H1 (cell line): ENCODE measurements at regions not wholly inside any gene's neighbourhood (a gene's known extent, or its start where the extent isn't known, plus 50 kb on each side); places are given as distances from the start of the nearest gene placed in this dataset.

Experiments
- CTCF ChIA-PET: fragments of 300-600 bp; sonication (Branson Sonifier 250); formaldehyde crosslinking; loops from one replicate; lab custom pipeline; 2021; ENCODE audit not compliant: partially characterized antibody; lab: Charles Lee
- POLR2A ChIA-PET: fragments of 300-600 bp; sonication (Branson Sonifier 250); formaldehyde crosslinking; loops from one replicate; lab custom pipeline; 2021; ENCODE audit warnings: inconsistent platforms; ENCODE audit not compliant: partially characterized antibody; lab: Charles Lee
- DNase-seq, 2 experiments: peaks; one replicate each; pipeline versions ENCODE4 v3.0.0 to v3.0.0-alpha.2; 2010 to 2022; ENCODE audit warnings: low spot score in 2 of 2, low read depth in 1 of 2, mixed read lengths in 1 of 2
- FAIRE-seq: peaks from 2 replicates; lab custom pipeline; 2011; peaks lifted over from hg19 to GRCh38; lab: Jason Lieb, UNC
- H2AFZ ChIP-seq: 2 replicates; pipeline ENCODE4 v1.8.1; 2012; ENCODE audit warnings: low read length, inconsistent platforms
- H2AK5ac ChIP-seq: 2 replicates; pipeline ENCODE4 v1.6.1; 2013; ENCODE audit warnings: low read depth, low read length
- H2BK120ac ChIP-seq: replicated peaks from 2 replicates; pipeline ENCODE3; 2013; ENCODE audit warnings: low read depth, low read length, inconsistent platforms
- H2BK12ac ChIP-seq: 2 replicates; pipeline ENCODE4 v1.6.1; 2013; ENCODE audit warnings: low read depth, low read length
- H2BK15ac ChIP-seq: 2 replicates; pipeline ENCODE4 v1.6.1; 2013; ENCODE audit warnings: low read length
- H2BK20ac ChIP-seq: 2 replicates; pipeline ENCODE4 v1.6.1; 2013; ENCODE audit warnings: low read length
- H2BK5ac ChIP-seq: 2 replicates; pipeline ENCODE4 v1.6.1; 2013; ENCODE audit warnings: low read depth, low read length
- H3K14ac ChIP-seq: 2 replicates; pipeline ENCODE4 v1.6.1; 2013; ENCODE audit warnings: inconsistent platforms; ENCODE audit not compliant: insufficient read length
- H3K18ac ChIP-seq: 2 replicates; pipeline ENCODE4 v1.6.1; 2013; ENCODE audit warnings: low read length; ENCODE audit errors: extremely low read depth
- H3K23ac ChIP-seq: 2 replicates; pipeline ENCODE4 v1.6.1; 2013; ENCODE audit warnings: inconsistent platforms; ENCODE audit not compliant: insufficient read length
- H3K23me2 ChIP-seq: 2 replicates; pipeline ENCODE4 v1.6.1; 2013; ENCODE audit warnings: low read depth, low read length
- H3K27ac ChIP-seq: 2 replicates; pipeline ENCODE4 v1.6.1; 2011; ENCODE audit warnings: low read depth, low read length, inconsistent platforms
- H3K27me3 ChIP-seq, 4 experiments: replicated peaks in 1 of 4; 1 replicate in 1 of 4; 2 replicates in 3 of 4; pipeline versions ENCODE4 v1.6.1 to v1.8.1; 2011 to 2013; ENCODE audit warnings: low read length in 3 of 4, mild to moderate bottlenecking in 3 of 4, inconsistent platforms in 2 of 4, mixed read lengths in 2 of 4, moderate library complexity in 1 of 4; ENCODE audit not compliant: control insufficient read depth in 3 of 4, insufficient read depth in 3 of 4; ENCODE audit errors: extremely low read depth in 1 of 4
- H3K36me3 ChIP-seq, 4 experiments: 2 replicates each; pipeline versions ENCODE4 v1.6.1 to v1.8.1; 2011 to 2013; ENCODE audit warnings: mild to moderate bottlenecking in 4 of 4, low read length in 3 of 4, moderate library complexity in 2 of 4, control low read depth in 1 of 4, inconsistent platforms in 1 of 4; ENCODE audit not compliant: insufficient read depth in 4 of 4, control insufficient read depth in 2 of 4
- H3K4ac ChIP-seq: replicated peaks from 2 replicates; pipeline ENCODE3; 2013; ENCODE audit warnings: low read length, low read depth, mixed read lengths, inconsistent platforms; ENCODE audit not compliant: insufficient read length
- H3K4me1 ChIP-seq, 4 experiments: replicated peaks in 1 of 4; 1 replicate in 1 of 4; 2 replicates in 3 of 4; pipeline versions ENCODE4 v1.6.1 to v1.8.1; 2011 to 2013; ENCODE audit warnings: low read length in 3 of 4, inconsistent platforms in 2 of 4, mixed read lengths in 1 of 4; ENCODE audit not compliant: insufficient read depth in 4 of 4, control insufficient read depth in 3 of 4
- H3K4me2 ChIP-seq, 2 experiments: 2 replicates each; pipeline versions ENCODE4 v1.6.1 to v1.8.1; 2011 to 2013; ENCODE audit warnings: low read depth in 2 of 2, low read length in 2 of 2, control low read depth in 1 of 2, inconsistent platforms in 1 of 2, mild to moderate bottlenecking in 1 of 2; ENCODE audit not compliant: insufficient read depth in 1 of 2
- H3K4me3 ChIP-seq, 4 experiments: fragments of 200-600, 300-600 bp in 1 of 4; sonication (generic), shearing (Covaris generic), sonication (Bioruptor Twin) in 1 of 4; 2 replicates each; pipeline versions ENCODE4 v1.5.1 to v1.8.1; 2011 to 2016; ENCODE audit warnings: low read length in 4 of 4, low read depth in 3 of 4, control low read depth in 2 of 4, inconsistent platforms in 2 of 4, mild to moderate bottlenecking in 2 of 4, mixed read lengths in 1 of 4, moderate library complexity in 1 of 4; ENCODE audit not compliant: insufficient read depth in 2 of 4; ENCODE audit errors: extremely low read depth in 1 of 4
- H3K56ac ChIP-seq: replicated peaks from 2 replicates; pipeline ENCODE3; 2013; ENCODE audit warnings: low read depth, mild to moderate bottlenecking, mixed read lengths, low read length, inconsistent platforms; ENCODE audit not compliant: insufficient read length
- H3K79me1 ChIP-seq: 2 replicates; pipeline ENCODE4 v1.6.1; 2013; ENCODE audit warnings: low read depth, low read length, control low read depth
- H3K79me2 ChIP-seq, 2 experiments: 2 replicates each; pipeline versions ENCODE4 v1.6.1 to v1.8.1; 2012 to 2013; ENCODE audit warnings: low read length in 2 of 2, mild to moderate bottlenecking in 2 of 2, inconsistent platforms in 1 of 2; ENCODE audit not compliant: insufficient read depth in 2 of 2, control insufficient read depth in 1 of 2
- H3K9ac ChIP-seq, 4 experiments: replicated peaks in 1 of 4; 1 replicate in 1 of 4; 2 replicates in 3 of 4; pipeline versions ENCODE4 v1.6.1 to v1.8.1; 2011 to 2013; ENCODE audit warnings: low read depth in 3 of 4, low read length in 3 of 4, control low read depth in 2 of 4, mild to moderate bottlenecking in 2 of 4, moderate library complexity in 2 of 4, inconsistent platforms in 1 of 4; ENCODE audit errors: extremely low read depth in 1 of 4
- H3K9me3 ChIP-seq, 2 experiments: 2 replicates each; pipeline versions ENCODE4 v1.6.1 to v1.8.1; 2012 to 2013; ENCODE audit warnings: mild to moderate bottlenecking in 2 of 2, moderate library complexity in 2 of 2, control low read depth in 1 of 2, inconsistent platforms in 1 of 2, low read depth in 1 of 2, low read length in 1 of 2, mixed read lengths in 1 of 2; ENCODE audit not compliant: insufficient read depth in 2 of 2
- H4K20me1 ChIP-seq, 2 experiments: replicated peaks in 1 of 2; 2 replicates each; pipeline versions ENCODE3 to v1.8.1; 2011 to 2013; ENCODE audit warnings: inconsistent platforms in 2 of 2, low read length in 2 of 2, mild to moderate bottlenecking in 1 of 2; ENCODE audit not compliant: insufficient read depth in 2 of 2, control insufficient read depth in 1 of 2
- H4K5ac ChIP-seq: 2 replicates; pipeline ENCODE4 v1.6.1; 2013; ENCODE audit warnings: low read length, low read depth, mixed read lengths, inconsistent platforms; ENCODE audit not compliant: insufficient read length
- H4K8ac ChIP-seq: 2 replicates; pipeline ENCODE4 v1.8.0; 2013; ENCODE audit warnings: mild to moderate bottlenecking, moderate library complexity, low read length, inconsistent platforms; ENCODE audit not compliant: insufficient read depth; ENCODE audit errors: extremely low read depth
- H4K91ac ChIP-seq: replicated peaks from 2 replicates; pipeline ENCODE3; 2013; ENCODE audit warnings: low read length, mixed read lengths, inconsistent platforms; ENCODE audit not compliant: insufficient read length
- JUN ChIP-seq: IDR thresholded peaks from 2 replicates; pipeline ENCODE4 v1.6.1; 2011; ENCODE audit warnings: low read depth, mild to moderate bottlenecking, improper control_type of control experiment, low read length
- ZNF274 ChIP-seq: IDR thresholded peaks from 2 replicates; pipeline ENCODE4 v1.7.0; 2012; ENCODE audit warnings: low read length, borderline replicate concordance; ENCODE audit errors: extremely low read depth
- WGBS, 2 experiments: shearing (Covaris generic) in 1 of 2; methylation state at CpG; one replicate each; pipeline versions ENCODE4 v1.1.6 to v1.1.7; 2013 to 2015; ENCODE audit warnings: low lambda C conversion rate in 2 of 2, mixed read lengths in 2 of 2, inconsistent platforms in 1 of 2, low coverage in 1 of 2, missing lambda C conversion rate in 1 of 2; ENCODE audit not compliant: insufficient replicate concordance in 2 of 2, insufficient coverage in 1 of 2, insufficient read length in 1 of 2; ENCODE audit errors: extremely low coverage in 1 of 2, missing lambda C conversion rate in 1 of 2; 5-methylcytosine and 5-hydroxymethylcytosine counted together

- ChIA-PET CTCF (interaction anchor here (1.0 to 1.6 kb wide), 3 partner anchors 7 to 244 kb away, joined by 3 read pairs; no protein-coding TSS in a partner anchor), POLR2A (no interaction called here)
- FAIRE-seq (no peak), DNase-seq (no peak)
- Histone ChIP-seq H2BK120ac (no peak overlapping the region), H4K20me1 (no peaks in the 10 kb centered on the region), H3K4me1 (peaks cover 0 to 3% (median 0%) of the 10 kb centered on the region in 4 experiments; a peak in 1 of 7 replicates), H3K14ac (no peak overlapping the region), H2AFZ (no peak overlapping the region), H2BK5ac (no peak overlapping the region), H3K27ac (no peak overlapping the region), H3K27me3 (peaks cover 0 to 6% (median 3%) of the 10 kb centered on the region in 4 experiments; a peak in 2 of 7 replicates), H2BK20ac (no peak overlapping the region), H3K23me2 (peaks cover 6% of the 10 kb centered on the region; the same call in 1 of the 2 replicates), H4K91ac (no peak overlapping the region), H3K18ac (no peak overlapping the region), H4K5ac (no peak overlapping the region), H3K9ac (no peak overlapping the region), H3K79me1 (no peaks in the 10 kb centered on the region), H4K8ac (no peak overlapping the region), H3K79me2 (no peaks in the 10 kb centered on the region), H3K4me2 (no peak overlapping the region), H3K4ac (no peak overlapping the region), H3K36me3 (no peaks in the 10 kb centered on the region), H3K23ac (no peak overlapping the region), H3K4me3 (no peak overlapping the region), H2AK5ac (no peak overlapping the region), H2BK12ac (no peak overlapping the region), H2BK15ac (no peak overlapping the region), H3K9me3 (no peaks in the 10 kb centered on the region), H3K56ac (no peak overlapping the region)
- WGBS, 2 experiments: 90% methylated on average over 5 of the region's 5 CpGs; no CpG with 5 or more reads in 1 of the 2 experiments
- no peak for TF ChIP-seq ZNF274
- no peak for TF ChIP-seq JUN
Measured at GRCh38 chr10:15436696-15437095, 65.6 kb upstream of the FAM171A1 start.
